ENCODE measurements at regions not wholly inside any gene's neighbourhood (a gene's known extent, or its start where the extent isn't known, plus 50 kb on each side); places are given as distances from the start of the nearest gene placed in this dataset.

DNA sequence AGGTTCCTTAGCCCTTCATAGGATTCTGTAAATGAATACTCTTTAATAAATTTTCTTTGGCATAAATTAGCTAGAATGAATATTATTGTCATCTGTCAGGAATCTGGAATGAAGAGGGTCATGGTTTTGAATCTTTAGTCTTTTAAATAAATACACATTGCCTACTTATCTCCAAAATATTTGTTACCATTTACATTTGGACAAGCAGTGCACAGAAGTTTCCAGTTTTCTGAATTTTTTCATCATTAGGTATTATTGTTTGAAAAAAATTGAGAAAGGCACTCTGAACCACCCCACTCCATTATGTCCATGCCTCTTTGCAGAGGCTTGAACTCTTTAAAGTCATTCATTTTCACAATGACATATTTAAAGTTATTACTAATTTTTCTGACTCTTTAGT is 549.0 kb upstream of the LUZP2 start:
- Histone ChIP-seq H3K4me3 (no peak overlapping the region), H3K27me3 (ENCODE audit: low read depth) (no peaks in the 10 kb centered on the region), H3K9me3 (replicated peaks) (no peaks in the 10 kb centered on the region), H3K36me3 (no peaks in the 10 kb centered on the region), H3K27ac (replicated peaks) (no peak overlapping the region), H3K4me1 (no peaks in the 10 kb centered on the region)
- TF ChIP-seq, protein P1, sequence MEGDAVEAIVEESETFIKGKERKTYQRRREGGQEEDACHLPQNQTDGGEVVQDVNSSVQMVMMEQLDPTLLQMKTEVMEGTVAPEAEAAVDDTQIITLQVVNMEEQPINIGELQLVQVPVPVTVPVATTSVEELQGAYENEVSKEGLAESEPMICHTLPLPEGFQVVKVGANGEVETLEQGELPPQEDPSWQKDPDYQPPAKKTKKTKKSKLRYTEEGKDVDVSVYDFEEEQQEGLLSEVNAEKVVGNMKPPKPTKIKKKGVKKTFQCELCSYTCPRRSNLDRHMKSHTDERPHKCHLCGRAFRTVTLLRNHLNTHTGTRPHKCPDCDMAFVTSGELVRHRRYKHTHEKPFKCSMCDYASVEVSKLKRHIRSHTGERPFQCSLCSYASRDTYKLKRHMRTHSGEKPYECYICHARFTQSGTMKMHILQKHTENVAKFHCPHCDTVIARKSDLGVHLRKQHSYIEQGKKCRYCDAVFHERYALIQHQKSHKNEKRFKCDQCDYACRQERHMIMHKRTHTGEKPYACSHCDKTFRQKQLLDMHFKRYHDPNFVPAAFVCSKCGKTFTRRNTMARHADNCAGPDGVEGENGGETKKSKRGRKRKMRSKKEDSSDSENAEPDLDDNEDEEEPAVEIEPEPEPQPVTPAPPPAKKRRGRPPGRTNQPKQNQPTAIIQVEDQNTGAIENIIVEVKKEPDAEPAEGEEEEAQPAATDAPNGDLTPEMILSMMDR (IDR thresholded peaks at IDR 0.05; ENCODE audit: borderline replicate concordance): no peak
- no peak for DNase-seq
- intact Hi-C loops (cut with micrococcal nuclease): no loop called here

GRCh38 chr11:23948851-23949250 is 548.0 kb upstream of the LUZP2 start:
- Histone ChIP-seq H3K4me3 (no peak overlapping the region), H3K4me1 (no peaks in the 10 kb centered on the region)

DNA sequence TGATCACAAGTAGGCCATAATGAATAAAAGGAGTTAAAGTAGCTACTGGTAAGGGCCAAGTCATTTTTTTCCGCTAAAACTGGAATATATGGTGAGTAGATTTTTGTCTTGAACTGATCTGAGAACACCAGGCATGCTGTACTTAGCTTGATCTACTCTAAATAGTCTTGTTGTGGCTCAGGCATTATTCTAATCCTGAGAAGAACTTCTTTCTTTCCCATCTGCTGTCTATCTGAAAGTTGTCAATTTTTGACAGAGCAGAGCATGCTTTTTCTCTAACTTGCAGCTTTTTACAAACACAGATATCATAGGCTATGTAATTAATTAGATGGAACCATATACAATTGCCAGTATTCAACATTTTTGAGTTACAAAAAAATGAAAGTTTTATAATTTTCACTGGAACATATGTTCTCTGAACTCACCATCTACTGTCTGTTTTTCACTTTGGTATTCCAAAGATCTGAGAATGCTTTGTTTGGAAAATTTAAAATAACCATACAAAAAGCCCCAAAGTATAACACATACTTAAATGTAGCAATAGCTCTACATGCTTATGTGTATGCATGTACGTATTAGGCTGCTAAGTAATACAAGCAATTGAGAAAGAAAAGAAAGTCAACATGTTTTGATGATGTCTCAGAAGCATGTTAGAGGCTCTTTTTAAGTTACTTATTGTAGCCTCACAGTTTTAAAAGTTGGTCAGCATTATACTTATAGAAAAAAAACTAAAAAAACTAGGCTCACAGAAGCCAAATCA is 542.7 kb upstream of the LUZP2 start:
- H3K27ac ChIP-seq (replicated peaks): no peak overlapping the region
- H3K4me3 ChIP-seq: no peak overlapping the region
- intact Hi-C loops (cut with micrococcal nuclease): no loop called here
- no peak for DNase-seq
- no peaks in the 10 kb centered on the region for H3K36me3 ChIP-seq
- H3K27me3 ChIP-seq (ENCODE audit: low read depth): no peaks in the 10 kb centered on the region
- H3K9me3 ChIP-seq (replicated peaks): no peaks in the 10 kb centered on the region
- TF ChIP-seq, protein P1 (IDR thresholded peaks at IDR 0.05; ENCODE audit: borderline replicate concordance): no peak
- no peaks in the 10 kb centered on the region for H3K4me1 ChIP-seq

More at GRCh38 chr11:23948851-23949250, 548.0 kb upstream of the LUZP2 start:
- DNase-seq: no peak
- H3K9me3 ChIP-seq (replicated peaks): no peaks in the 10 kb centered on the region
- no peaks in the 10 kb centered on the region for H3K27me3 ChIP-seq (ENCODE audit: low read depth)
- H3K36me3 ChIP-seq: no peaks in the 10 kb centered on the region
- H3K27ac ChIP-seq (replicated peaks): no peak overlapping the region
- TF ChIP-seq, protein P1 (IDR thresholded peaks at IDR 0.05; ENCODE audit: borderline replicate concordance): no peak
- intact Hi-C loops (cut with micrococcal nuclease): no loop called here

DNA sequence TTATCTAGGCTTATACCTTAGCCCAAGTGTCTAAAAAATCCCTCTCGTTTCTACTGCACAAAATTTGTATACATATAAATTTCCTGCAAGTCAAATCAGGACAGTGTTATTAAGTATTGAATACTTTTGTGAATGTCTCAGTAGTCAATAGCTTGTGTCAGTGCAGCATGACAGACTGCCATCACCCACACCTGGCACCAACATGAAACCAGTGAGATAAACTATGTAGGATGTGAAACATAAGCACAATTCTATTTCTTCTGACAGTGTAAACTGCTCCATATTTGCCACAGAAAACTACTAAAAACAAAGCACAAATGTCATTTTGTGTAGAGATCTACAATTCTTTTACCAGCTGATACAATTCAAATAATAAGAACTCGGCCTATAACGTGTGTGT is 542.1 kb upstream of the LUZP2 start:
- TF ChIP-seq, protein P1 (IDR thresholded peaks at IDR 0.05; ENCODE audit: borderline replicate concordance): no peak
- Histone ChIP-seq H3K27me3 (ENCODE audit: low read depth) (no peaks in the 10 kb centered on the region), H3K4me3 (no peak overlapping the region), H3K9me3 (replicated peaks) (no peaks in the 10 kb centered on the region), H3K36me3 (no peaks in the 10 kb centered on the region), H3K27ac (replicated peaks) (no peak overlapping the region), H3K4me1 (no peaks in the 10 kb centered on the region)
- intact Hi-C loops (cut with micrococcal nuclease): no loop called here
- no peak for DNase-seq

DNA sequence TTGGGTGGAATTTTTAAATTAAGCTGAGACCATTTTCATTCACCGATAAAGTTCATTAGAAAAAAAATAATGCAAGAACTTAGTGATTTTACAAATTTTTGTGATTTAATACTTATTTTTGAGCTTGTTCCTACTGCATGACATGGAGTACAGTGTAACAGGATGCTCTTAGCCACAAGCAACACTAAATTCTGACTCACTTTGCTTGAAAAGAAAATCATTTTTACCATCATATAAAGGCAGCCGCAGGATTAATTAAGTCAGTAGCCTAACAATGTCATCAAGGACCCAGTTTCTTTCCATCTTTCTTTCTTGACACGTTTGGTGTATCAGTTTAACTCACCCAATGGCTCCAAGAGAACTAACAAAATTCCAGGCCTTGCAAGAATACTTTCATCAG is 540.3 kb upstream of the LUZP2 start:
- Histone ChIP-seq H3K27ac (replicated peaks) (no peak overlapping the region), H3K9me3 (replicated peaks) (no peaks in the 10 kb centered on the region), H3K36me3 (no peaks in the 10 kb centered on the region), H3K27me3 (ENCODE audit: low read depth) (no peaks in the 10 kb centered on the region), H3K4me1 (no peaks in the 10 kb centered on the region), H3K4me3 (no peak overlapping the region)
- DNase-seq: no peak
- TF ChIP-seq, protein P1 (IDR thresholded peaks at IDR 0.05; ENCODE audit: borderline replicate concordance): no peak
- intact Hi-C loops (cut with micrococcal nuclease): no loop called here
